GM23248 (cell line): ENCODE measurements at regions not wholly inside any gene's neighbourhood (a gene's known extent, or its start where the extent isn't known, plus 50 kb on each side); places are given as distances from the start of the nearest gene placed in this dataset.

Experiments
- EZH2 ChIP-seq: fragments of 200-600 bp; sonication (generic); IDR thresholded peaks from 2 replicates; pipeline ENCODE4 v1.6.1; 2018; ENCODE audit warnings: antibody characterized with exemption, mild to moderate bottlenecking; ENCODE audit not compliant: insufficient read depth, poor library complexity, severe bottlenecking
- EZH2phosphoT487 ChIP-seq: fragments of 200-600 bp; sonication (generic); IDR thresholded peaks from 2 replicates; pipeline ENCODE4 v1.6.1; 2018; ENCODE audit warnings: antibody characterized with exemption, moderate library complexity, mild to moderate bottlenecking, low read depth; ENCODE audit not compliant: insufficient read depth

DNA sequence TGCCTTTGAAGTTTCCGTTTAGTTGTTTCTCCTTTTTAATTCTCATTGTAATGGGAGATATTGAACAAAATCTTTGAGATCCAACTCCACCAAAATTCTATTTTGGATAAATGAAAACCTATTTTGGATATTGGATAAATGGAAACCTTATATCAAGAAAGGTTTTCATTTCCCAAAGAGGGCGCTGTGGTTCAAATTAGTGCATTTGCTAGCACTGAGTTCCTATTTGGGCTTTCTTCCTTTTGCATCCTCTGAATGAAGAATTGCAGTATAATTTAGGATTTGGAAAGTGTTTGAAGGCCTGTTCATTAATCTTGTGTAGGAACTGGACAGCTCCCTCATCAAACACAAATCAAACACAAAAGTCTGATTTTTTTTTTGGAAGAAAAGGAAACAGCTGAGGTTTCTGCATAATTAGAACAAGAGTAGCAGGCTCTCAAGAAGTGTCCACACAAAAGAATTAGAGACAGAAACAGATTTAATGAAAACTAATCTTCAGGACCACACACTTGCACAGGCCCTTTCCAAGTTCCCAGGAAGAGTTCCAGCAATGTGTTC is 80.8 kb upstream of the KLF14 start:
- TF ChIP-seq EZH2phosphoT487 (no peak), EZH2 (no peak)
